NCI-H2171 (cell line): ENCODE measurements at regions not wholly inside any gene's neighbourhood (a gene's known extent, or its start where the extent isn't known, plus 50 kb on each side); places are given as distances from the start of the nearest gene placed in this dataset.
A peak's percentile ranks its signal among the peaks of the same experiment; 100 is the strongest.
"Not testable (repeated sequence)": the region's sequence is repeated elsewhere in the genome, so short reads cannot be mapped to it uniquely, and the experiment has no call there.

Experiments
- DNase-seq: peaks from one replicate; lab custom pipeline; 2025; lab: John Stamatoyannopoulos, UW

DNA sequence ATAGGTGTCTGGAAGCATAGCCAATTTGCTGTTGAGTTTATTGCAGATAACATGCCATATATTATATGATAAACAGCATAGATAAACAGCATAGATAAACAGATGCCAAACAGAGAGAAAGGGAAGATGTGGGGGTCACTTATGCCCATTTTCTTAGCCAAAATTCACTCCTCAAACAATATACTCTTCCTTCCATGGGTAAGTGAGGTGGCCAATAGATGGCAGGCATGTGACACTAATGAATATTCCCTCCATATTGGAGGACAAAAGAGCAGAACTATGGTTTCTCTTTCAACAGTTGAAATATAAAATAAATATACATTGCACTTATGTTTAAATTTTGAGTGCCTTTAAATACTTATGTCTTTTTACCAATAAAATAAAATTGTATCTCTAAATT lies 1212.8 kb downstream of the REEP3 start:
- no peak for DNase-seq

DNA sequence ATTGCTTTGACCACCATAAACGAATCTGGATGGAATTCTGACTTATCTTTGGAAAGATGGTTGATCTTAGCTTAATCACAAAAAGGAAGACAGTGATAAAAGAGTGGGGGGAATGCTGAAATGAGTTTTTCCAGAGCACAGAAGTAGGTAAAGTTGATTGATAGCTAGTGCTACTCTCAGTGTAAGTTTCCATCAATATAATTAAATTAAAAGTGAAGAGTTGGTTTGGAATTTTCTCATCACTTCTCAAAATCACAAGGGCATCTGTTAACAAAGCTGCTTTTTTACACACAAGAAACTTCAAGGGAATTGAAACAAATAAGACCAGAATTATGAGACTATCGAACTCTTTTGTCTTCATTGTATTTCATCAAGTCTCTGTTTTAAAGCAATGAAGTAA lies 1217.3 kb downstream of the REEP3 start:
- no peak for DNase-seq

GRCh38 chr10:64745565-64745964 lies 1224.4 kb downstream of the REEP3 start:
- peak; percentile 8 for DNase-seq

GRCh38 chr10:64750672-64751071 lies 1229.5 kb downstream of the REEP3 start:
- no peak for DNase-seq

GRCh38 chr10:64753516-64753915 lies 1232.3 kb downstream of the REEP3 start:
- DNase-seq, result no peak

DNA sequence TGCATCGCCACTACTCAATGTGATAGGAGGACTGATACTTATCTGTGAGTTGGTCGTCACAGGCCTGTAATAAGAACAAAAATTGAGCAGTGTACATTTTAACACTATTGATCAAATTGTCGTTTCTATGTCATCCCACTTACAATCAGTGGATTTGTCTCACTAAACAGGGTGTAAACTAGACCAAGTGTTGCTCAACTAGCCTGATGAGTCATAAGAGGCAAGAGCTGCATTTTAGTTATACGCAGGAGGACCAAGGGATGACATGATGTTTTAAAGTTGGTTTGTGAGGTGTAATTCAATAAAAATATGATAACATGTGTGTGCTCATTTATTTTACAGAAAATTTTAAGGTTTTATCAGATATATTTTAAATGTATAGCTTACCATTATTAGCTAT lies 1239.2 kb downstream of the REEP3 start:
- DNase-seq, result no peak

- no peak for DNase-seq
These were observed 1241.7 kb downstream of the REEP3 start for GRCh38 chr10:64762861-64763260.

GRCh38 chr10:64765498-64765897 lies 1244.3 kb downstream of the REEP3 start:
- no peak for DNase-seq

GRCh38 chr10:64771253-64772050 lies 1250.3 kb downstream of the REEP3 start:
- DNase-seq, result no peak

- DNase-seq, result no peak
These were observed 1252.2 kb downstream of the REEP3 start for GRCh38 chr10:64773357-64773756.

DNA sequence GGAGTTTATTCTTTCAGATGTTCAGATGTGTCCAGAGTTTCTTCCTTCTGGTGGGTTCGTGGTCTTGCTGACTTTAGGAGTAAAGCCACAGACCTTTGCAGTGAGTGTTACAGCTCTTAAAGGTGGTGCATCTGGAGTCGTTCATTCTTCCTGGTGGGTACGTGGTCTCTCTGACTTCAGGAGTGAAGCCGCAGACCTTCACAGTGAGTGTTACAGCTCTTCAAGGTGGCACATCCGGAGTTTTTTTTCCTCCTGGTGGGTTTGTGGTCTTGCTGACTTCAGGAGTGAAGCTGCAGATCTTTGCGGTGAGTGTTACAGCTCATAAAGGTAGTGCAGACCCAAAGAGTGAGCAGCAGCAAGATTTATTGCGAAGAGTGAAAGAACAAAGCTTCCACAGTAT lies 1263.2 kb downstream of the REEP3 start:
- DNase-seq, result not testable (repeated sequence)

- no peak for DNase-seq
These were observed 1264.6 kb downstream of the REEP3 start for GRCh38 chr10:64785816-64786215.

GRCh38 chr10:64786989-64787388 lies 1265.8 kb downstream of the REEP3 start:
- no peak for DNase-seq

DNA sequence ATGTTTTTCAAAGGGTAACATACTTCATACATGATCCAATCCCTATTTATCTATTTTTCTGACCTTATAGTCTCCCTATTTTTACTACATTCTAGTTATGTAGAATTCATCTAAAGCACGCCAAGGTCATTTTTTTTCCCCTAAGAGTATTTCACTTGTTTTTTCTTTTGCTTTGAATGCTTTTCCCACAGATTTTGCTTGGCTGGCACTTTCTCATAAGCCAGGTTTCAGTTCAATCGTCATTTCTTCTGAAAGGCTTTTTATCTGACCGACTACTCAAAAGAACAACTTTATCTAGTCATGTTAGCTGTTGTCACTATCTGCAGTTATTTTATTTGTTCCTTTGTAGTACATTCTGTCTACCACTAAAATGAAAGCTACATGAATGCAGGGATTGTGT lies 1274.6 kb downstream of the REEP3 start:
- DNase-seq, result no peak

DNA sequence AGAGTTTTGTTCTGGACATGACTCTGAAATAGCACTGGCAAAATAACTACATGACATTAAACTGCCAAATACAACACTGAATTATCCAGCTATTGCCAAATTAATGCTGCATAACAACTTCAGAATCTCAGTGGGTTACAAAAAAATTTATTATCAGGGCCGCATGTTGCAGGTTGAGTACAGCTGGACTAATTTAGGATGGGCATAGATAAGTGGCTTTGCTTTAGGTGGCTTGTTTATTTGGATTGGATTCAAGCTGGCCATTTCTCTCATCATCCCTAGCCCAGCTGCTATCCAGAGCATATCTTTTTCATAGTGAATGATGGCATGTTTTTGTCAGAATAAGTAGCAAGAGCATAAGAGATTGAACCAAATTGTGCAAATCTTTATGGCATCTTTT lies 1277.1 kb downstream of the REEP3 start:
- no peak for DNase-seq

DNA sequence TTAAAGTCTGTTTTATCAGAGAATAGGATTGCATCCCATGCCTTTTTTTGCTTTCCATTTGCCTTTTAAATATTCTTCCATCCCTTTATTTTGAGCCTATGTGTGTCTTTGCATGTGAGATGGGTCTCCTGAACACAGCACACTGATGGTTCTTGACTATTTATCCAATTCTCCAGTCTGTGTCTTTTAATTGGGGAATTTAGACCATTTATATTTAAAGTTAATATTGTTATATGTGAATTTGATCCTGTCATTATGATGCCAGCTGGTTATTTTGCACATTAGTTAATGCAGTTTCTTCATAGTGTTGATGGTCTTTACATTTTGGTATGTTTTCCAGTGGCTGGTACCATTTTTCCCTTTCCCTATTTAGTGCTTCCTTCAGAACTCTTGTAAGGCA lies 1287.0 kb downstream of the REEP3 start:
- DNase-seq, result not testable (repeated sequence)

DNA sequence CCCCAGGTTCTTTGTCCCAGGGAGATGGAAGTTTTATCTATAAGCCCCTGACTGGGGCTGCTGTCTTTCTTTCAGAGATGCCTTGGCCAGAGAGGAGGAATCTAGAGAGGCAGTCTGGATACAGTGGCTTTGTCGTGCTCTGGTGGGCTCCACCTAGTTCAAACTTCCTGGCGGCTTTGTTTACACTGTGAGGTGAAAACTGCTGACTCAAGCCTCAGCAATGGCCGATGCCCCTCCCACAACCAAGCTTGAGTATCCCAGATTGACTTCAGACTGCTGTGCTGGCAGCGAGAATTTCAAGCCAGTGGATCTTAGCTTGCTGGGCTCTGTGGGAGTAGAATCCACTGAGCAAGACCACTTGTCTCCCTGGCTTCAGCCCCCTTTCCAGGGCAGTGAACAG lies 1288.8 kb downstream of the REEP3 start:
- DNase-seq, result not testable (repeated sequence)

DNA sequence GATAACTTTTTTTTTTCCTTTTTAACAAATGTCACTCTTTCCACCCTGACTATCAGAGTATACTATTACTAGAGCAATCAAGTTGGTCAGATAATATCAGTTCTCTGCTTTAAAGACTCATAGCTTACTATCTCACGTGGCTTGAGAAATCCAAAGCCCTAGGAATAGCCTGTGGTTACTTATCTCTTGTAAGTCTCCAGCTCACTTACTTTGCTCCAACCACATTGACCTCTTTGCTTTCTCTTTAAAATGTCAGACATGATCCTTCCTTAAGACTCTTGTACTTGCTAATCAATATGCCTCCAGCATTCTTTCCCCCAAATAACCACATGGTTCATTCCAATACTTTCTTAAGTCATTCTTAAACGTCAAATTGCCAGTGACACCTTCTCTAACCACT lies 1292.2 kb downstream of the REEP3 start:
- DNase-seq, result no peak

GRCh38 chr10:64814201-64814600 lies 1293.0 kb downstream of the REEP3 start:
- DNase-seq, result no peak

GRCh38 chr10:64829888-64830412 lies 1308.7 kb downstream of the REEP3 start:
- no peak for DNase-seq

- DNase-seq, result no peak
These were observed 1309.7 kb downstream of the REEP3 start for GRCh38 chr10:64830869-64831268.

GRCh38 chr10:64840341-64840740 lies 1319.1 kb downstream of the REEP3 start:
- no peak for DNase-seq

DNA sequence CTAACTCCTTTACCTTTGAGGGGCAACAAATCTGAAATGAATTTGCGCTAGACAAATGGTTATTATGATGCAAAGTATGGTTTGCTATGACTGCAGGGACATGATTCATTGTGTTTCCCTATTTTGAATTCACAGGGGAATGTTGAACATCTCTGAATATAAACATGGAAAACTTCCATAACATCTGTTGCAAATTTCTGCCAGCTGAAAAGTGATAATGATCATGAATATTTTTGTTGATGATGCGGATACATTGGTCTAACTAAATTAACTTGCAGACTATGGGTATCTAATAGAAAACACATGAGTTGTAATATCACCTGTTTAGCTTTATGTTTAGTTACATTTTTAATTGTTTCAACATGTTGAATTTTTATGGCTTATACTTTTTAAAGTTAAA lies 1325.5 kb downstream of the REEP3 start:
- DNase-seq, result peak; percentile 0

DNA sequence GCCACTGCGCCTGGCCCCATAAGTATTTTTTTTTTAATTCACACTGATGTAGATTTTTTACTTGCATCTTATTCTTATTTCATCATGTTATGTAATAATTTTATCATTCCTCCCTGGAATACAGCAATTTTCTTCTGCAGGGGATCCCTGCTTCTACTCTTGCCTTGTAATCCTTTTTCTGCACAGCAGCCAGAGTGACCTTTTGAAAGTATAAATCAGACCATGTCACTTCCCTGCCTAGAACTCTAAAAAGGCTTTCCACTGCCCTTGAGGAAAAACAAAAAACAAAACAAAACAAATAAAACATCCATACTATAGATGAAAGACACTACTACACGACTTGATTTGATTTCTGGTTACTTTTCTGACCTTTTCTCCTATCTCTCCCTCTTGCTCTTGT lies 1334.7 kb downstream of the REEP3 start:
- DNase-seq, result no peak
